ENCODE measurements at regions not wholly inside any gene's neighbourhood (a gene's known extent, or its start where the extent isn't known, plus 50 kb on each side); places are given as distances from the start of the nearest gene placed in this dataset.

GRCh38 chr12:69052613-69053408 is 119.8 kb upstream of the CPM start:
- TF ChIP-seq CTCF (IDR thresholded peaks at IDR 0.05; ENCODE audit: low read depth, low read length), result no peak
- TF ChIP-seq POLR2A (IDR thresholded peaks at IDR 0.05; ENCODE audit: extremely low read depth, insufficient read length), result no peak
- TF ChIP-seq MAX (IDR thresholded peaks at IDR 0.05; ENCODE audit: low read depth, low read length), result no peak
- TF ChIP-seq MYC (IDR thresholded peaks at IDR 0.05; ENCODE audit: low read depth, low read length), result no peak
